Adipocyte (in vitro differentiated cells): ENCODE measurements at regions not wholly inside any gene's neighbourhood (a gene's known extent, or its start where the extent isn't known, plus 50 kb on each side); places are given as distances from the start of the nearest gene placed in this dataset.

Source experiments
- DNase-seq: peaks from one replicate; pipeline ENCODE4 v3.0.0-alpha.2; 2015; ENCODE audit warnings: low read depth
- H3K27me3 ChIP-seq: replicated peaks from 2 replicates; pipeline ENCODE4 v1.7.0; 2013; ENCODE audit warnings: mild to moderate bottlenecking, low read length, moderate library complexity; ENCODE audit not compliant: control insufficient read depth, insufficient read depth
- H3K36me3 ChIP-seq: 2 replicates; pipeline ENCODE4 v1.7.0; 2013; ENCODE audit warnings: low read length, mild to moderate bottlenecking, moderate library complexity; ENCODE audit not compliant: control insufficient read depth, insufficient read depth, severe bottlenecking
- H3K4me1 ChIP-seq: 2 replicates; pipeline ENCODE4 v1.7.0; 2013; ENCODE audit warnings: mild to moderate bottlenecking, low read length, moderate library complexity; ENCODE audit not compliant: control insufficient read depth, insufficient read depth
- H3K4me3 ChIP-seq: 2 replicates; pipeline ENCODE4 v1.7.0; 2013; ENCODE audit warnings: mild to moderate bottlenecking, low read length, moderate library complexity
- H3K9ac ChIP-seq: 2 replicates; pipeline ENCODE4 v1.7.0; 2013; ENCODE audit warnings: mild to moderate bottlenecking, low read length, moderate library complexity
- H3K9me3 ChIP-seq: 2 replicates; pipeline ENCODE4 v1.7.0; 2013; ENCODE audit warnings: mild to moderate bottlenecking, low read length, moderate library complexity; ENCODE audit not compliant: control insufficient read depth

GRCh38 chr2:147382322-147382948 is 462.4 kb upstream of the ACVR2A start:
- Histone ChIP-seq H3K9ac (no peak overlapping the region), H3K9me3 (no peaks in the 10 kb centered on the region), H3K4me3 (no peak overlapping the region), H3K27me3 (no peaks in the 10 kb centered on the region), H3K4me1 (no peaks in the 10 kb centered on the region), H3K36me3 (no peaks in the 10 kb centered on the region)
- DNase-seq: no peak

- H3K9ac ChIP-seq: no peak overlapping the region
- DNase-seq: no peak
- no peaks in the 10 kb centered on the region for H3K27me3 ChIP-seq
- H3K4me3 ChIP-seq: no peak overlapping the region
- H3K4me1 ChIP-seq: peaks cover 19% of the 10 kb centered on the region
- H3K36me3 ChIP-seq: no peaks in the 10 kb centered on the region
- H3K9me3 ChIP-seq: no peaks in the 10 kb centered on the region
Observed at GRCh38 chr2:147378403-147378802, 466.4 kb upstream of the ACVR2A start.

- H3K27me3 ChIP-seq: no peaks in the 10 kb centered on the region
- peaks cover 22% of the 10 kb centered on the region for H3K4me1 ChIP-seq
- no peak overlapping the region for H3K9ac ChIP-seq
- no peaks in the 10 kb centered on the region for H3K9me3 ChIP-seq
- H3K36me3 ChIP-seq: no peaks in the 10 kb centered on the region
- H3K4me3 ChIP-seq: no peak overlapping the region
- DNase-seq: no peak
Observed at GRCh38 chr2:147375073-147375472, 469.8 kb upstream of the ACVR2A start.

GRCh38 chr2:147374423-147374811 is 470.4 kb upstream of the ACVR2A start:
- no peaks in the 10 kb centered on the region for H3K36me3 ChIP-seq
- H3K9me3 ChIP-seq: no peaks in the 10 kb centered on the region
- no peak overlapping the region for H3K9ac ChIP-seq

GRCh38 chr2:147373800-147374422 is 470.9 kb upstream of the ACVR2A start:
- Histone ChIP-seq H3K4me3 (no peak overlapping the region), H3K4me1 (peaks cover 22% of the 10 kb centered on the region), H3K9ac (no peak overlapping the region), H3K27me3 (no peaks in the 10 kb centered on the region), H3K36me3 (no peaks in the 10 kb centered on the region), H3K9me3 (no peaks in the 10 kb centered on the region)
- DNase-seq: no peak

More at GRCh38 chr2:147374423-147374811, 470.4 kb upstream of the ACVR2A start:
- no peaks in the 10 kb centered on the region for H3K27me3 ChIP-seq
- H3K4me1 ChIP-seq: peaks cover 22% of the 10 kb centered on the region
- DNase-seq: no peak
- H3K4me3 ChIP-seq: no peak overlapping the region

- H3K36me3 ChIP-seq: no peaks in the 10 kb centered on the region
- no peak for DNase-seq
- H3K27me3 ChIP-seq: no peaks in the 10 kb centered on the region
- no peak overlapping the region for H3K4me3 ChIP-seq
- no peak overlapping the region for H3K9ac ChIP-seq
- no peaks in the 10 kb centered on the region for H3K9me3 ChIP-seq
- peaks cover 25% of the 10 kb centered on the region for H3K4me1 ChIP-seq
Observed at GRCh38 chr2:147368306-147368705, 476.5 kb upstream of the ACVR2A start.

GRCh38 chr2:147366279-147366678 is 478.6 kb upstream of the ACVR2A start:
- no peak for DNase-seq
- no peaks in the 10 kb centered on the region for H3K36me3 ChIP-seq
- no peak overlapping the region for H3K4me3 ChIP-seq
- H3K4me1 ChIP-seq: peaks cover 28% of the 10 kb centered on the region
- no peaks in the 10 kb centered on the region for H3K27me3 ChIP-seq
- no peaks in the 10 kb centered on the region for H3K9me3 ChIP-seq
- no peak overlapping the region for H3K9ac ChIP-seq

GRCh38 chr2:147365622-147366021 is 479.2 kb upstream of the ACVR2A start:
- DNase-seq: no peak
- no peaks in the 10 kb centered on the region for H3K36me3 ChIP-seq
- H3K4me3 ChIP-seq: no peak overlapping the region
- H3K27me3 ChIP-seq: no peaks in the 10 kb centered on the region
- no peaks in the 10 kb centered on the region for H3K9me3 ChIP-seq
- H3K4me1 ChIP-seq: peaks cover 28% of the 10 kb centered on the region
- no peak overlapping the region for H3K9ac ChIP-seq

- no peaks in the 10 kb centered on the region for H3K9me3 ChIP-seq
- H3K36me3 ChIP-seq: no peaks in the 10 kb centered on the region
- peaks cover 28% of the 10 kb centered on the region for H3K4me1 ChIP-seq
- H3K27me3 ChIP-seq: no peaks in the 10 kb centered on the region
- no peak overlapping the region for H3K4me3 ChIP-seq
- no peak for DNase-seq
- no peak overlapping the region for H3K9ac ChIP-seq
Observed at GRCh38 chr2:147364597-147364996, 480.2 kb upstream of the ACVR2A start.

- no peak overlapping the region for H3K4me3 ChIP-seq
- no peaks in the 10 kb centered on the region for H3K9me3 ChIP-seq
- no peaks in the 10 kb centered on the region for H3K27me3 ChIP-seq
- peaks cover 30% of the 10 kb centered on the region for H3K4me1 ChIP-seq
- no peak for DNase-seq
- no peak overlapping the region for H3K9ac ChIP-seq
- H3K36me3 ChIP-seq: no peaks in the 10 kb centered on the region
Observed at GRCh38 chr2:147363181-147363580, 481.6 kb upstream of the ACVR2A start.

GRCh38 chr2:147358375-147358774 is 486.5 kb upstream of the ACVR2A start:
- peaks cover 20% of the 10 kb centered on the region for H3K4me1 ChIP-seq
- no peaks in the 10 kb centered on the region for H3K9me3 ChIP-seq

GRCh38 chr2:147356157-147356556 is 488.7 kb upstream of the ACVR2A start:
- H3K4me1 ChIP-seq: peaks cover 15% of the 10 kb centered on the region
- no peaks in the 10 kb centered on the region for H3K36me3 ChIP-seq
- no peak for DNase-seq
- no peaks in the 10 kb centered on the region for H3K9me3 ChIP-seq
- H3K9ac ChIP-seq: no peak overlapping the region
- H3K27me3 ChIP-seq: no peaks in the 10 kb centered on the region
- no peak overlapping the region for H3K4me3 ChIP-seq

More at GRCh38 chr2:147358375-147358774, 486.5 kb upstream of the ACVR2A start:
- no peak overlapping the region for H3K9ac ChIP-seq
- peak overlapping the region; percentile 42 for H3K4me3 ChIP-seq
- H3K36me3 ChIP-seq: no peaks in the 10 kb centered on the region
- no peak for DNase-seq
- H3K27me3 ChIP-seq: no peaks in the 10 kb centered on the region
